ENCODE measurements at regions not wholly inside any gene's neighbourhood (a gene's known extent, or its start where the extent isn't known, plus 50 kb on each side); places are given as distances from the start of the nearest gene placed in this dataset.
"Not testable (repeated sequence)": the region's sequence is repeated elsewhere in the genome, so short reads cannot be mapped to it uniquely, and the experiment has no call there.

DNA sequence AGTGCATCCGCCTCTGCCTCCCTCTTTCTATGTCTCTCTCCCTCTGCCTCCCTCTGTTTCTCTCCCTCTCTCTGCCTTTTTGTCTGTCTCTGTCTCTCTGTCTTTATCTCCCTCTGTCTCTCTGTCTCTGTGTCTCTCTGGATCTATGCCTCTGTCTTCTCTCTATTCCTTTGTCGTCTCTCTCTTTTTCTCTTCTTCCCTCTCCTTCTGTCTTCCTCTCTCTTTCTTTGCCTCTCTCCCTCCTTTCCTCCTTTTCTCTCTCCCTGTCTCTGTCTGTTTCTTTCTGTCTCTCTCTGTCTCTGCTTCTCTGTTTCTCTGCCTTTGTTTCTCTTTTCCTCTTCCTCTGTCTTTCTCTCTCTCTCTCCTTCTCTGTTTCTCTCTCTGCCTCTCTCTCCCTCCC lies 678.8 kb upstream of the NRP1 start:
- ATAC-seq = no peak

GRCh38 chr10:34010891-34011290 lies 676.4 kb upstream of the NRP1 start:
- no peak for ATAC-seq

DNA sequence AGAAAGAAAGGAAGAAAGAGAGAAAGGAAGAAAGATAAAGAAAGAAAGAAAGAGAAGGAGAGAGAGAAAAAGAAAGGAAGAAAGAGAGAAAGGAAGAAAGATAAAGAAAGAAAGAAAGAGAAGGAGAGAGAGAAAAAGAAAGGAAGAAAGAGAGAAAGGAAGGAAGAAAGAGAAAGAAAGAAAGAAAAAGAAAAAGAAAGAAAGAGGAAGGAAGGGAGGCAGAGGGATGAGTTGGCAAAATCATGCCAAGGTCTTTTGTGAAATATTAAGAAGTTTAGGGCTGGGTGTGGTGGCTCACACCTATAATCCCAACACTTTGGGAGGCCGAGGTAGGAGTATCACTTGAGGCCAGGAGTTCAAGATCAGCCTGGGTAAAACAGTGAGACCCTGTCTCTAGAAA lies 675.8 kb upstream of the NRP1 start:
- not testable (repeated sequence) for ATAC-seq

- ATAC-seq = no peak
These were observed 674.2 kb upstream of the NRP1 start for GRCh38 chr10:34008656-34009055.

GRCh38 chr10:34006471-34006870 lies 672.0 kb upstream of the NRP1 start:
- no peak for ATAC-seq

DNA sequence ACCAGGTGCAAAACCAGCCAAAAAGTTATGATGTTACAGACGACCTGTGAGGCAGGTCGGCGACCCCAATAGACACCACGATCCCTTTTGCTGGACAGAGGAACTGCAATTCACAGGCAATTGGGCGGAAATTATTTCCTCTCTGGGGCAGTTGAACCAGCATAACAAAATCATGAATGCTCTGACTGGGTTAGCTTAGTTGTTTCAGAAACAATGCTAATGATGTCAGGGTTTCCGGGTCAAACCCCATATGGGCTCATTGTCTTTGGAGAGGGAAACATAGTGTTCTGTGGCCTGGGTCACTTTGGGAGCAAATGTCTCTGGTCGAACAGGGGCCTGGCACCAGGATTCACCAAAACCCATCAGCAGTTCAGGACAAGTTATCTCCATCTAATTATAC lies 669.1 kb upstream of the NRP1 start:
- no peak for ATAC-seq

- no peak for ATAC-seq
These were observed 668.4 kb upstream of the NRP1 start for GRCh38 chr10:34002896-34003295.

GRCh38 chr10:34001831-34002230 lies 667.4 kb upstream of the NRP1 start:
- ATAC-seq = no peak

- no peak for ATAC-seq
These were observed 666.7 kb upstream of the NRP1 start for GRCh38 chr10:34001087-34001580.

- no peak for ATAC-seq
These were observed 659.5 kb upstream of the NRP1 start for GRCh38 chr10:33993917-33994316.

GRCh38 chr10:33991924-33992323 lies 657.5 kb upstream of the NRP1 start:
- no peak for ATAC-seq

- no peak for ATAC-seq
These were observed 652.0 kb upstream of the NRP1 start for GRCh38 chr10:33986515-33986914.

- ATAC-seq = no peak
These were observed 651.5 kb upstream of the NRP1 start for GRCh38 chr10:33986016-33986415.

GRCh38 chr10:33982995-33983394 lies 648.5 kb upstream of the NRP1 start:
- no peak for ATAC-seq

DNA sequence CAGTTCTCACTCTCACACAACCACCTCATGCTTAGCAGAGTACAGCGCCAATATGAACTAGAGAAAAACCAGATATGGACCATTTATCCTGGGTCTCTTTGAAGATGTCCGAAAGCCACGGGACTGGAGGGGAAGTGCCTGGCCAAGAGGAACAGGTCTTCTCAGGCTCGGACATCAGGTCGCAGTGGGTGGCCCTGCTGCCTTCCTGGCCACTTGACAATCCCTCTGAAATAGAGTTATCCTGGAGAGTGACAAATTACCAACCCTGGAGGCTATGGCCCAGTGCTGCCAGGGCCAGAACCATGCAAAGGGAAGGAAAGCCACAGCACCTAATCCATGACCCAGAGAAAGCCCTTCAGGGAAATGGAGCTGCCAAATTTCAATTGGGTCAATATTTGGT lies 646.8 kb upstream of the NRP1 start:
- ATAC-seq = no peak

GRCh38 chr10:33979195-33979594 lies 644.7 kb upstream of the NRP1 start:
- ATAC-seq = no peak

DNA sequence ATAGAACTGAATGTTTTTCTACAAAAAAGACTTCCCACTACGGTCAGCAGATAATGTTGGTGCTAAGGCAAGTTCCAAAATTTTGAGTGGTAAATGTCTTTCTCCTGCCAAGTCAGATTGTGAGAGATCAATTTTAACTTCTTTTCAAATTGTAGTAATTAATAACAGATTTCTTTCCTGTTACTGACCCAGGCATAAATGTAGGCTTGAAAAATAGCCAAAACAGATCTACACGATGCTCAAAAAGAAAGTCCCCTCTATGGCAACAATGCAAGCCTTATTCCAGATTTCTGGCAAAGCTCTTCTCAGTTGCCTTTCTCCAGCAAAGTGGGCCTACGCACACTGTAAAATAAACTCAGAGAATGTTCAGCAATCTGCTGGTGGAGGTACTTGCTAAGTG lies 641.0 kb upstream of the NRP1 start:
- ATAC-seq = no peak

DNA sequence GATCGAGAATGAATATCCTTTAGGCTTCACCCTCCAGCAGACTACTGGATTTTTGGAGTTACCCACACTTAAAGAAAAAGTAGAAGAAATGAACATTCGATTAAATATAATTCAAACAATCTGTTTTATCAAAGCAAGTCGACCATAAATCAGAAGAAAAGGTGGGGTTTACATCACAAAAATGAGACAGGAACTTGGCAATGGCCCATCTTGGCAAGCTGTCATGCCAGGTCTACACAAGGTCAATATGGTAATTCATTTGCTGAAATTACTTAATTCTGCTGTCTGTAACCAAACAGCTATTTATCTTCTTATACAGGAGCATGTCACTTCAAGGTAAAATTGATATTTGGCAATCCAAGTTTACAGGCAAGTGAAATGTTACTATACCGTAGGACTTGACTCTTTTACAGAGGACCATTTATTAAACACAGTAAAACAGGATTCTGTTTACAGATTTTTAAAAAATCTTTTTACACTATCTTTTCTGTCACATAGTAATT lies 640.6 kb upstream of the NRP1 start:
- no peak for ATAC-seq

DNA sequence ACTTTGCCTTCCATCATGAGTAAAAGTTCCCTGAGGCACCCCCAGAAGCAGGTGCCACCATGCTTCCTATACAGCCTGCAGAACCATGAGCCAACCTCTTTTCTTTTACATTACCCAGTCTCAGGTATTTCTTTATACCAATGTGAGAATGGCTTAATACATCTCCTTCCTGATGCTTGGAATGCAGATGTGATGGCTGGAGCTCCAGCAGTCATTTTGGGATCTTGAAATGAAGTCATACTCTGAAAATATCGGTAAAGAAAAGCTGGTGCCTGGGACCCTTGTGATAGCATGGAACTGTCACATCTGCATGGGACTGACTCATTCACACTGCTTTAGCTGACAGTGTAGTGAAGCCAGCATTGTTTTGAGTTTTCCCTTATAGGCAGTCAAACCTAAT lies 634.5 kb upstream of the NRP1 start:
- ATAC-seq = no peak

DNA sequence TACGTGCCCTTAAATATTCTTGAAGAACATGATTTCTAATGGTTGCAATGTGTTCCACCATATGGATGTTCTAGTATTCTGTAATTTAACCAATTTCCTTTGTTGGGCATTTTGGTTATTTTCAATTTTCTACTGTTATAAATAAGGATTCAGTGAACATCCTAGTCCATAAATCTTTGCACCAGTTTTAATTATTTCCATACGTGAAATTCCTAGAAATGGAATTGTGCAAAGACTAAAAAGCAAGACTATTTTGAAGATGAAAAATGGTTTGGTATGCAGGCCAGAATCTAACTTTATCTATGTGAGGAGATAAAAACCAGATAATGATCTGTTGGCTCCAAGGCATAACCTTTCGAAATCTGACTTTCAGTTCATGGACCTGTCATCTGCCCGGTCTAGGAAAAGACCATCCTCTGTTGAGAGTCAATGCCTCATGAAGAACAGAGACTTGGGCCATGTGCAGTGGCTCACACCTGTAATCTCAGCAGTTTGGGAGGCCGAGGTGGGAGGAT lies 633.2 kb upstream of the NRP1 start:
- no peak for ATAC-seq

DNA sequence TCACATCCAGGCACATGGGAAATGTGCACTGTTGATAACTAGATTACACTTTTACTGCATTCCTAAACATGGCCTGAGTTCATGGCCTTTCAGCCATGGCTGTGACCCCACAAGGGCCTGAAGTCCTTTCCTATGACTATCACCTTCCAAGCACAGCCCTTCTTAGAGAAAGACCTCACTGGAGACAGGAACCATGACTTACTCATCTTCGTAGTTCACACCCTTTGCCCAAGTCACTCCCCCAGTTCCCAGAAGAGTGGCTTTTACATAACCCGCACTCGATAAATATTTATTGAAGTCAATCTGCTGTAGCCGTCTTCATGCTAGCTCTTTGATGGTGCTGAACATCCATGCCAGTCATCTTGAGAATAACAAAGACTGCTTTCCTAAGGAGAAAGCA lies 632.5 kb upstream of the NRP1 start:
- ATAC-seq = no peak

DNA sequence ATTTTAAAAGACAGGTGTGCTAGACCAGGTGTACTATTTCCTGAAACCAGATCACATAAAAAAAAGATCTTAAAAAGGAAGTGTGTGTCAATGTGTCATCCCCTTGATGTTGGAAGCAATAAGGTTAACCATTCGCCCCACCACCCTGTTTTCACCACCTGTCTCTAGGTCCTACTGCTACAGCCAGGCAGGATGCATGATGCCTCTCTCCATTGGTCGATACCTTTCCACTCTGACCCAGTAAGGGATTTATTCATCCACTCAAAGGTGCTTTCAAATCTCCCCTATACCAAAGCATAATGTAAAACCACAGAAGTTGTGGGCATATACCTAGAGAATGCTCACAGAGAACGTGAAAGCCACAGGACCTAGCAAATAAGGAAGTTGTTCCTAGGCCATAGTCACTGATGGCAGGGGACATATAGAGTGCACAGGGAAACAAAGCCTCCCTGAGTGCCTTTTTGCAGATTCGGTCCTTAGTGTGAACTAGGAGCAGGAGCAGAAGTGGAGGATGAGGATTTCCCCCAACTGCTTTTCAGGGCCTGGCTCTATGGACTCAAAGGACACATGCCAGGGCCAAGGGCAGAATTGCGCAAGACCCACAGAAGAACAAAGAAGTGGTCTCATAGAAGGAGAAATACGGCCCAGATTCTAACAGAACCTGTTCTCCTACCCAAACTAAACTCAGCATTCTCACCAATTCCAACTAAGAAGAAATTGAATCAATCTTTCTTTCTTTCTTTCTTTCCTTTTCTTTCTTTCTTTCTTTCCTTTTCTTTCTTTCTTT lies 631.5 kb upstream of the NRP1 start:
- ATAC-seq = no peak

DNA sequence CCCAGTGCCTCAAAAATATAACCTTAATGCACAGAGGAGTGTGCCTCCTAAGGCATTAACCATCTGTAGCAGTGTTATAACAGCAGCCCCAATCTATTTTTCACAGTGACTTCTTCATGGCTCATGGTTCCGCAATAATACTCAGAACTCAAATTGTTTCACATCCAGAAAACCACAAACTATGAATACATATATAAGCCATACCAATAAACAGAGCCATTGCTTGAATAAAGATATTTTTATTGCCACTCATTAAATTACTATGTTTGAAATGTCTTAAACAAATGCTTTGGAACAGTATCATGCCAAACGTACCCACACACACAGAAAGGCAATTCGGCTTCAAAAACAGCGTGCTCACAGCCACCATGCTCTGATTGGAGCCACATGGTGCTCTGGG lies 629.3 kb upstream of the NRP1 start:
- no peak for ATAC-seq

DNA sequence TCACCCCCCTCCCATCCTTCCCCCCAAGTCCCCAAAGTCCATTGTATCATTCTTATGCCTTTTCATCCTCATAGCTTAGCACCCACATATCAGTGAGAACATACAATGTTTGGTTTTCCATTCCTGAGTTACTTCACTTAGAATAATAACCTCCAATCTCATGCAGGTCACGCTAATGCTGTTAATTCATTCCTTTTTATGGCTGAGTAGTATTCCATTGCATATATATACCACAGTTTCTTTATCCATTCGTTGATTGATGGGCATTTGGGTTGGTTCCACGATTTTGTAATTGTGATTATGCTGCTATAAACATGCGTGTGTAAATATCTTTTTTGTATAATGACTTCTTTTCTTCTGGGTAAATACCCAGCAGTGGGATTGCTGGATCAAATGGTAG lies 621.9 kb upstream of the NRP1 start:
- not testable (repeated sequence) for ATAC-seq

DNA sequence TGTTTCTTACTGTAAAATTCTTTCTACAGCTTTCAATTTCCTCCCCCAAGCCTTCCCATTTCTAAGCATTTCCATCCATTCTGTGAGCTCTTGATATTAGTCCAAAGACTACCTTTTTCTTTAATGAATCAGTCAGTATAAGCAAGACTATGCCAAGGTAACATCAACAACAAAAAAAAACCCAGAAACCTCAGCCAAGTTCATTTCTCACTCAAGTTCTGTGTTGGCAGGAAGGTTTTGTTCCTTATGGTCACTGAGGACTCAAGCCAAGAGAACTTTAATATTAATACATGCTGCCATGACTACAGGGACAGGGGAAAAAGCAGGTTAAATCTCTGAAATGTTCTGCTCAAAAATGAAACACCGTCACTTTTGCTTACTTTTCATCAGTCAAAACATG lies 621.2 kb upstream of the NRP1 start:
- no peak for ATAC-seq

Measured in activated CD4-positive, CD25-positive, alpha-beta regulatory T cell treated with anti-CD3 and anti-CD28 coated beads, Interleukin-2, amount 50 U/mL, for 24 hours (primary cell).